ENCODE measurements at regions not wholly inside any gene's neighbourhood (a gene's known extent, or its start where the extent isn't known, plus 50 kb on each side); places are given as distances from the start of the nearest gene placed in this dataset.
A peak's percentile ranks its signal among the peaks of the same experiment; 100 is the strongest.
"Not testable (repeated sequence)": the region's sequence is repeated elsewhere in the genome, so short reads cannot be mapped to it uniquely, and the experiment has no call there.

DNA sequence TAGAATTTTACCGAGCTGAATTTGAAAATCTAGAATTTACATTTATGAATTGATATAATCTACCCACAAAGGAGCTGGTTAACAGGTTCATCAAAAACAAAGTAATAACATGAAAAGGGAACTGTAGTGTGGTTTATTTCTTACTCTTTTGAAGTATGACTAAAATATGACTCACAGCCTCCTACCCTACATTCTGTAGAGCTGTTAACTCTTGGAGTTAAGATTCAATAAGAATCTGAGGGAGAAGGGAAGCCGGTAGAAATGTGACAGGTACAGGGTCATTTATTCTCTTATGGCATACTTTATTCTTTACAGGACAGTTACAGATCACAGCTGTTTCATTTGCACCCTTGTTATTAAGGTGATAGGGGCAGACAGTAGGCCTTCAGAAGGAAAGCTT, 132.2 kb upstream of the FAM47B start:
- H3K9ac ChIP-seq (ENCODE audit: low read length) = no peak overlapping the region
- H3K36me3 ChIP-seq (ENCODE audit: control insufficient read depth, insufficient read depth, low read length) = no peaks in the 10 kb centered on the region
- H3K4me1 ChIP-seq (ENCODE audit: control insufficient read depth, insufficient read depth, low read length) = no peaks in the 10 kb centered on the region
- H3K4me3 ChIP-seq (ENCODE audit: low read depth, low read length) = no peak overlapping the region
- H3K27me3 ChIP-seq (ENCODE audit: control insufficient read depth, insufficient read depth, low read length) = no peaks in the 10 kb centered on the region; the same call in 1 of the 2 replicates
- H3K27ac ChIP-seq (ENCODE audit: low read depth, low read length) = no peak overlapping the region
- 0 out of 2 replicates have a peak, but pooled peaks cover 2% of the 10 kb centered on the region for H3K9me3 ChIP-seq (ENCODE audit: control insufficient read depth, insufficient read depth, low read depth, low read length)

- H3K27me3 ChIP-seq (ENCODE audit: control insufficient read depth, insufficient read depth, low read length) = no peaks in the 10 kb centered on the region; the same call in 1 of the 2 replicates
- H3K9me3 ChIP-seq (ENCODE audit: control insufficient read depth, insufficient read depth, low read depth, low read length) = no peaks in the 10 kb centered on the region
- no peaks in the 10 kb centered on the region for H3K36me3 ChIP-seq (ENCODE audit: control insufficient read depth, insufficient read depth, low read length)
- no peak overlapping the region for H3K9ac ChIP-seq (ENCODE audit: low read length)
- H3K27ac ChIP-seq (ENCODE audit: low read depth, low read length) = no peak overlapping the region
- no peaks in the 10 kb centered on the region for H3K4me1 ChIP-seq (ENCODE audit: control insufficient read depth, insufficient read depth, low read length)
- no peak overlapping the region for H3K4me3 ChIP-seq (ENCODE audit: low read depth, low read length)
These were observed 131.7 kb upstream of the FAM47B start for GRCh38 chrX:34810916-34811315.

- no peaks in the 10 kb centered on the region for H3K4me1 ChIP-seq (ENCODE audit: control insufficient read depth, insufficient read depth, low read length)
- no peaks in the 10 kb centered on the region for H3K9me3 ChIP-seq (ENCODE audit: control insufficient read depth, insufficient read depth, low read depth, low read length)
- H3K4me3 ChIP-seq (ENCODE audit: low read depth, low read length) = no peak overlapping the region
- no peak overlapping the region for H3K9ac ChIP-seq (ENCODE audit: low read length)
- no peak overlapping the region for H3K27ac ChIP-seq (ENCODE audit: low read depth, low read length)
- H3K36me3 ChIP-seq (ENCODE audit: control insufficient read depth, insufficient read depth, low read length) = no peaks in the 10 kb centered on the region
- H3K27me3 ChIP-seq (ENCODE audit: control insufficient read depth, insufficient read depth, low read length) = no peaks in the 10 kb centered on the region; the same call in 1 of the 2 replicates
These were observed 129.0 kb upstream of the FAM47B start for GRCh38 chrX:34813618-34814017.

GRCh38 chrX:34826964-34827363, 115.6 kb upstream of the FAM47B start:
- Histone ChIP-seq H3K4me3 (ENCODE audit: low read depth, low read length) (no peak overlapping the region), H3K27me3 (ENCODE audit: control insufficient read depth, insufficient read depth, low read length) (no peaks in the 10 kb centered on the region), H3K9me3 (ENCODE audit: control insufficient read depth, insufficient read depth, low read depth, low read length) (no peaks in the 10 kb centered on the region), H3K9ac (ENCODE audit: low read length) (no peak overlapping the region), H3K36me3 (ENCODE audit: control insufficient read depth, insufficient read depth, low read length) (no peaks in the 10 kb centered on the region), H3K27ac (ENCODE audit: low read depth, low read length) (no peak overlapping the region), H3K4me1 (ENCODE audit: control insufficient read depth, insufficient read depth, low read length) (no peaks in the 10 kb centered on the region)

GRCh38 chrX:34839451-34839850, 103.1 kb upstream of the FAM47B start:
- Histone ChIP-seq H3K36me3 (ENCODE audit: control insufficient read depth, insufficient read depth, low read length) (no peaks in the 10 kb centered on the region), H3K4me1 (ENCODE audit: control insufficient read depth, insufficient read depth, low read length) (no peaks in the 10 kb centered on the region), H3K27me3 (ENCODE audit: control insufficient read depth, insufficient read depth, low read length) (no peaks in the 10 kb centered on the region), H3K9ac (ENCODE audit: low read length) (no peak overlapping the region), H3K27ac (ENCODE audit: low read depth, low read length) (no peak overlapping the region), H3K4me3 (ENCODE audit: low read depth, low read length) (no peak overlapping the region), H3K9me3 (ENCODE audit: control insufficient read depth, insufficient read depth, low read depth, low read length) (peaks cover 9% of the 10 kb centered on the region; the same call in 1 of the 2 replicates)

DNA sequence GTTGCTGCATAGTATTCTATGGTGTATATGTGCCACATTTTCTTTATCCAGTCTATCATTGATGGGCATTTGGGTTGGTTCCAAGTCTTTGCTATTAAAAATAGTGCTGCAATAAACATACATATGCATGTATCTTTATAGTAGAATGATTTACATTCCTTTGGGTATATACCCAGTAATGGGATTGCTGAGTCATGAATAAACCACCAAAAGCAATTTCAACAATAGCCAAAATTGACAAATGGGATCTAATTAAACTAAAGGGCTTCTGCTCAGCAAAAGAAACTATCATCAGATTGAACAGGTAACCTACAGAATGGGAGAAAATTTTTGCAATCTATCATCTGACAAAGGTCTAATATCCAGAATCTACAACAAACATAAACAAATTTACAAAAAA, 101.4 kb upstream of the FAM47B start:
- H3K9me3 ChIP-seq (ENCODE audit: control insufficient read depth, insufficient read depth, low read depth, low read length); H3K4me3 ChIP-seq (ENCODE audit: low read depth, low read length); H3K27me3 ChIP-seq (ENCODE audit: control insufficient read depth, insufficient read depth, low read length); H3K9ac ChIP-seq (ENCODE audit: low read length); H3K4me1 ChIP-seq (ENCODE audit: control insufficient read depth, insufficient read depth, low read length); H3K27ac ChIP-seq (ENCODE audit: low read depth, low read length); H3K36me3 ChIP-seq (ENCODE audit: control insufficient read depth, insufficient read depth, low read length): not testable (repeated sequence)

- no peaks in the 10 kb centered on the region for H3K36me3 ChIP-seq (ENCODE audit: control insufficient read depth, insufficient read depth, low read length)
- no peak overlapping the region for H3K27ac ChIP-seq (ENCODE audit: low read depth, low read length)
- H3K27me3 ChIP-seq (ENCODE audit: control insufficient read depth, insufficient read depth, low read length) = no peaks in the 10 kb centered on the region; the same call in 1 of the 2 replicates
- no peaks in the 10 kb centered on the region for H3K4me1 ChIP-seq (ENCODE audit: control insufficient read depth, insufficient read depth, low read length)
- H3K9me3 ChIP-seq (ENCODE audit: control insufficient read depth, insufficient read depth, low read depth, low read length) = no peaks in the 10 kb centered on the region
- no peak overlapping the region for H3K9ac ChIP-seq (ENCODE audit: low read length)
- H3K4me3 ChIP-seq (ENCODE audit: low read depth, low read length) = no peak overlapping the region
These were observed 94.3 kb upstream of the FAM47B start for GRCh38 chrX:34848281-34848680.

- Histone ChIP-seq H3K27me3 (ENCODE audit: control insufficient read depth, insufficient read depth, low read length) (no peaks in the 10 kb centered on the region; the same call in 1 of the 2 replicates), H3K36me3 (ENCODE audit: control insufficient read depth, insufficient read depth, low read length) (no peaks in the 10 kb centered on the region), H3K4me1 (ENCODE audit: control insufficient read depth, insufficient read depth, low read length) (no peaks in the 10 kb centered on the region), H3K27ac (ENCODE audit: low read depth, low read length) (no peak overlapping the region), H3K9me3 (ENCODE audit: control insufficient read depth, insufficient read depth, low read depth, low read length) (no peaks in the 10 kb centered on the region), H3K9ac (ENCODE audit: low read length) (no peak overlapping the region), H3K4me3 (ENCODE audit: low read depth, low read length) (no peak overlapping the region)
These were observed 93.2 kb upstream of the FAM47B start for GRCh38 chrX:34849371-34849770.

DNA sequence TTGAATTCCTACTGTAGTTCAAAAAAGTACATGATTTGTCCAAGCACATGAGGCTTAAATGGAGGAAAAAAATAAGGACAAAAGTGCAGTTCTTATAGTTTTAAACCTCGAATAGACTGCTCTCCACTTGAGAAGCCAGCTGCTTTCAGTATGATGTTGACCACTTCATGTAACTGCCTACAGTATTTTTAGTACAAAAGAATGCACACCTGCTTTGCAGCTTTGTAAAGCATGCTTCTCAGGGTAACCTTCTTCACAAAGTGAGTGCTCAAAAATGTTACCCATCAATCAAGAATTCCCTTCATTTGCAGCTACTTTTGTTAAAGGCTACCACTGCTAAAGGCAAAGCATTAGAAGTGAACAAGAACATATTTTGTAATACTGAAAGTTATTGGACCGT, 83.4 kb upstream of the FAM47B start:
- Histone ChIP-seq H3K36me3 (ENCODE audit: control insufficient read depth, insufficient read depth, low read length) (no peaks in the 10 kb centered on the region), H3K4me3 (ENCODE audit: low read depth, low read length) (no peak overlapping the region), H3K27me3 (ENCODE audit: control insufficient read depth, insufficient read depth, low read length) (no peaks in the 10 kb centered on the region; the same call in 1 of the 2 replicates), H3K4me1 (ENCODE audit: control insufficient read depth, insufficient read depth, low read length) (no peaks in the 10 kb centered on the region), H3K27ac (ENCODE audit: low read depth, low read length) (no peak overlapping the region), H3K9me3 (ENCODE audit: control insufficient read depth, insufficient read depth, low read depth, low read length) (no peaks in the 10 kb centered on the region), H3K9ac (ENCODE audit: low read length) (no peak overlapping the region)

DNA sequence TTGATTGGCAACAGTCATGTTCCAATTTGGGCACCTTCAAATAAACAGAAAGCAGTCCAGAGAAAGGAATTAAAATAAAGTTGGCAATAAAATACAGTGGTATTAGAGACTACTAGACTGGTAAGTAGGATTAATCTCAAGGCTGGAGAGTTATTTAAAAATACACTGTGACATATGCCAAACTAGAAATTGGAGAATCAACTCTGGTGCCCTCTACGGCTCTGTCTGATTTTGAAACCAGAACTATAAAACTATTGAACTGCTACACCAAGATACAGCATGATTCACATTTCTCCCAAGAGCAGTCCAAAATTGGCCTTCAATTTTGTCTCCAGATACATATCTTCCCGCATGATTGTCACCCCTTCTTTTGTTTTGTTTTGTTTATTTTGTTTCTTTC, 78.7 kb upstream of the FAM47B start:
- no peak overlapping the region for H3K9ac ChIP-seq (ENCODE audit: low read length)
- H3K36me3 ChIP-seq (ENCODE audit: control insufficient read depth, insufficient read depth, low read length) = no peaks in the 10 kb centered on the region
- peaks cover 5% of the 10 kb centered on the region; the same call in 1 of the 2 replicates for H3K9me3 ChIP-seq (ENCODE audit: control insufficient read depth, insufficient read depth, low read depth, low read length)
- peaks cover 4% of the 10 kb centered on the region; the same call in 1 of the 2 replicates for H3K27me3 ChIP-seq (ENCODE audit: control insufficient read depth, insufficient read depth, low read length)
- no peak overlapping the region for H3K27ac ChIP-seq (ENCODE audit: low read depth, low read length)
- H3K4me3 ChIP-seq (ENCODE audit: low read depth, low read length) = no peak overlapping the region
- H3K4me1 ChIP-seq (ENCODE audit: control insufficient read depth, insufficient read depth, low read length) = peaks cover 9% of the 10 kb centered on the region; the same call in 1 of the 2 replicates

DNA sequence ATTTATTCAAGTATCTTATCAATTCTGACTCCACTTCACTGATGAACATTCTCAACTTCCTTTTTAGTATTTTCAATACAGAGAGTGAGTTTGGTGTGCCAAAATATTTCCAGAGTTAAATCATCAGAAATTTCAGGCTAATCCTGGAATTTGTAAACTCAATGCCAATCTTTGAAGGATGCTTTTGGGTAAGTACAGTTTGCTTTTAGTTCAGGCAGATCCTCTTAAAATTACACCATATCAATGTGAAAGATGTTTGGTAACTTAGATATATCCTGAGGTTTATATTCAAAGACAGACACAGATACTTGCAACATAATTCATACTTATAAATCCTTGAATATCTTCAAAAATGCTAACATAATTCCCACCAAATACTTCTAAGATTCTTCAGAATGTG, 76.0 kb upstream of the FAM47B start:
- Histone ChIP-seq H3K4me3 (ENCODE audit: low read depth, low read length) (no peak overlapping the region), H3K9ac (ENCODE audit: low read length) (no peak overlapping the region)

DNA sequence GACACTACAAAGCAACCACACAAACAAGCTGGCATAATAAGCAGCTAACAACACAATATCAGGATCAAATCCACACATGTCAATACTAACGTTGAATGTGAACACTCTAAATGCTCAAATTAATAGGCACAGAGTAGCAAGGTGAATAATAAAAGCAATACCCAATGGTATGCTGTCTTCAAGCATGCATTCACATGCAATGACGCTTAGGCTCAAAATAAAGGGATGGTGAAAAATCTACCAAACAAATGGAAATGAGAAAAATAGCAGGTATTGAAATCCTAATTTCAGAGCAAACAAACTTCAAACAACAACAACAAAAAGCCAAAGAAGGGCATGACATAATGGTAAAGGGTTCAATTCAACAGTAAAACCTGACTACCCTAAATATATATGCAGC, 74.0 kb upstream of the FAM47B start:
- Histone ChIP-seq H3K4me1 (ENCODE audit: control insufficient read depth, insufficient read depth, low read length) (peaks cover 11% of the 10 kb centered on the region; the same call in 1 of the 2 replicates), H3K9me3 (ENCODE audit: control insufficient read depth, insufficient read depth, low read depth, low read length) (peaks cover 25% of the 10 kb centered on the region), H3K36me3 (ENCODE audit: control insufficient read depth, insufficient read depth, low read length) (no peaks in the 10 kb centered on the region), H3K27me3 (ENCODE audit: control insufficient read depth, insufficient read depth, low read length) (peaks cover 4% of the 10 kb centered on the region; the same call in 1 of the 2 replicates), H3K27ac (ENCODE audit: low read depth, low read length) (no peak overlapping the region), H3K9ac (ENCODE audit: low read length) (peak overlapping the region; percentile 17), H3K4me3 (ENCODE audit: low read depth, low read length) (peak overlapping the region; percentile 39; the same call in 1 of the 2 replicates)

More for the DNA sequence above, 76.0 kb upstream of the FAM47B start:
- no peak overlapping the region for H3K27ac ChIP-seq (ENCODE audit: low read depth, low read length)
- H3K9me3 ChIP-seq (ENCODE audit: control insufficient read depth, insufficient read depth, low read depth, low read length) = peaks cover 18% of the 10 kb centered on the region
- H3K4me1 ChIP-seq (ENCODE audit: control insufficient read depth, insufficient read depth, low read length) = peaks cover 11% of the 10 kb centered on the region; the same call in 1 of the 2 replicates
- H3K36me3 ChIP-seq (ENCODE audit: control insufficient read depth, insufficient read depth, low read length) = no peaks in the 10 kb centered on the region
- peaks cover 4% of the 10 kb centered on the region; the same call in 1 of the 2 replicates for H3K27me3 ChIP-seq (ENCODE audit: control insufficient read depth, insufficient read depth, low read length)

All from HUES6 (cell line).